RWPE1 (cell line): ENCODE measurements at regions not wholly inside any gene's neighbourhood (a gene's known extent, or its start where the extent isn't known, plus 50 kb on each side); places are given as distances from the start of the nearest gene placed in this dataset.

Source experiments
- CTCF ChIA-PET: fragments of 350-600 bp; sonication (Branson Sonifier 250); formaldehyde crosslinking; extraction: SDS; loops from one replicate; lab custom pipeline; 2021; lab: Yijun Ruan, JAX
- POLR2A ChIA-PET: fragments of 400-600 bp; formaldehyde crosslinking; extraction: SDS; loops from one replicate; lab custom pipeline; 2020; ENCODE audit warnings: antibody characterized with exemption; ENCODE audit not compliant: low non-redundant PET; lab: Yijun Ruan, JAX
- DNase-seq: peaks from one replicate; pipeline ENCODE4 v3.0.0; 2012; ENCODE audit warnings: low spot score
- H3K27ac ChIP-seq: fragments of 450-650 bp; 2 replicates; pipeline ENCODE4 v1.5.1; 2017
- TF ChIP-seq, protein P1 (sequence below): fragments of 450-650 bp; conservative IDR thresholded peaks from 2 replicates; pipeline ENCODE4 v1.5.1; 2017; ENCODE audit warnings: low read depth, mild to moderate bottlenecking

DNA sequence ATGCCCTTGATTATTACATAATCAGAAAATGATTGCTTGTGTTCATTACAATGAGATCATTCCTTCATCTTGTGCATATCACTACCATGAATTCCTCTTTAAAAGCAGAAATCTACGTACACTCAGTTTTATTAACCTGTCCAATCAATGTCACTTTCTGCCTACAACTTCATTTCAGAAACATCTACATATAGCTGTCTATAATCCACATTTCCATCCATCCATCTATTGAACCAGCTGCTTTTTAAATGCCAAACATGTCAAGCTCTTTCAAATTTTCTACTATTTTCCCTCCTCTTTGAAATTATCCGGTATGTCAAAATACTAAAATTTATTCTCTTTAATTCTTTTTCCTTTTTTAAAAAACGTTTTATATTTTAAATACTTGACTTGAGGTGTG lies 462.0 kb downstream of the GABRG1 start:
- POLR2A ChIA-PET = no interaction called here
- no peak for DNase-seq
- CTCF ChIA-PET = no interaction called here

DNA sequence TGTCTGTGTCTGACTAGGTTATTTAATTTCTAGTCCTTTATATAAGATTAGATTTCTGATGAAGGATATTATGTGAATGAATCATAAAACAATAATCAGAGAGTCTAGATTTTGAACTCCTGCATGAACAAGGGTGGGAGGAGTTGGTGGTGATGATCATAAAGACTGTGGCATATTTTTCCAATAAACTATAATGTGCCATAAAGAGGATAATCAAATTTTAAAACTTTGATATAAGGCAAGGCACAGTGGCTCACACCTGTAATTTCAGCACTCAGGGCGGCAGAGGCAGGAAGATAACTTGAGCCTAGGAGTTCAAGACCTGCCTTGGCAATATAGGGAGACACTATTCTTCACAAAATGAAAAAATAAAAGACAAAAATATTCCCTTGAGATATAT lies 473.3 kb downstream of the GABRG1 start:
- DNase-seq = no peak
- ChIA-PET POLR2A (no interaction called here), CTCF (no interaction called here)
- H3K27ac ChIP-seq = no peak overlapping the region
- TF ChIP-seq, protein P1, sequence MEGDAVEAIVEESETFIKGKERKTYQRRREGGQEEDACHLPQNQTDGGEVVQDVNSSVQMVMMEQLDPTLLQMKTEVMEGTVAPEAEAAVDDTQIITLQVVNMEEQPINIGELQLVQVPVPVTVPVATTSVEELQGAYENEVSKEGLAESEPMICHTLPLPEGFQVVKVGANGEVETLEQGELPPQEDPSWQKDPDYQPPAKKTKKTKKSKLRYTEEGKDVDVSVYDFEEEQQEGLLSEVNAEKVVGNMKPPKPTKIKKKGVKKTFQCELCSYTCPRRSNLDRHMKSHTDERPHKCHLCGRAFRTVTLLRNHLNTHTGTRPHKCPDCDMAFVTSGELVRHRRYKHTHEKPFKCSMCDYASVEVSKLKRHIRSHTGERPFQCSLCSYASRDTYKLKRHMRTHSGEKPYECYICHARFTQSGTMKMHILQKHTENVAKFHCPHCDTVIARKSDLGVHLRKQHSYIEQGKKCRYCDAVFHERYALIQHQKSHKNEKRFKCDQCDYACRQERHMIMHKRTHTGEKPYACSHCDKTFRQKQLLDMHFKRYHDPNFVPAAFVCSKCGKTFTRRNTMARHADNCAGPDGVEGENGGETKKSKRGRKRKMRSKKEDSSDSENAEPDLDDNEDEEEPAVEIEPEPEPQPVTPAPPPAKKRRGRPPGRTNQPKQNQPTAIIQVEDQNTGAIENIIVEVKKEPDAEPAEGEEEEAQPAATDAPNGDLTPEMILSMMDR = no peak

More for the DNA sequence above, 462.0 kb downstream of the GABRG1 start:
- no peak overlapping the region for H3K27ac ChIP-seq
- TF ChIP-seq, protein P1 = no peak

DNA sequence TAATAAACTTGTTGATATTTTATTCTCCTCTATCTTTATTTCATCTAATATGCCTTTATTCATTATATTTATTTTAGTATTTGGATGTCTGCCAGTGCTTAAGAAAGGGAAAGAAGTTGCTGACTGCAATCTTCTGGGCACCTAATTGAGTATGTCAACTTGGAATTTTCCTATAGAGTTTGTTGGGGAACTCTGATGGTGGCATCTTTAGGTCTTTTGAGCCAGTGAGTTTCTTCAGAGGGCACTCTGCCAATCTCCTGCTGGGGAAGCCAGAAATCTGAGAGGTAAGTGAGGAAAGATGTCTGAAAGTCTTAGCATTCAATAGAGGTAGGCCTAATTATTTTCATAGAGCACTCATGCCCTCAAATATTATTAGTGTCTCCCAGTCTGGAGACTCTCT lies 475.0 kb downstream of the GABRG1 start:
- no peak for DNase-seq
- TF ChIP-seq, protein P1 = no peak
- H3K27ac ChIP-seq = no peak overlapping the region
- ChIA-PET POLR2A (no interaction called here), CTCF (interaction anchor here (0.7 kb wide), 1 partner anchor 275 kb away, joined by 3 read pairs; no protein-coding TSS in a partner anchor)

DNA sequence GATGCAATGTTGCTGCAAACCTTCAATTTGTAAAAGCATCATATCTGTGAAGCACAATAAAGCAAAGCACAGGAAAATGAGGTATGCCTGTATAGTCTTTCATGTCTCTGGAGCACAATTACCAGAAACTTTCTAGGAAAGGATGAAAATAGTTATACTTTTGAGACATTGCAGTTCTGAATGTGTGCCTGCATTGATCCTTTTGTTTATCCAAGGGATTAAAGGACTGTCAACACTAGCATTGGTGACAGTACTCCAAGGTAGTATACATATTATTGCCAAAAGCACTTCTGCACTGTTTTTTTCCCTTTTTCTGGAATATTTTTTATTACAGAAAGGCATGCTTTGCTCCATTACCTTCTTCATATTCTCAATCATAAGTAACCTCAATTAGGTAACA lies 476.0 kb downstream of the GABRG1 start:
- CTCF ChIA-PET = no interaction called here
- POLR2A ChIA-PET = no interaction called here
- no peak for DNase-seq
- no peak overlapping the region for H3K27ac ChIP-seq
- TF ChIP-seq, protein P1 = no peak

DNA sequence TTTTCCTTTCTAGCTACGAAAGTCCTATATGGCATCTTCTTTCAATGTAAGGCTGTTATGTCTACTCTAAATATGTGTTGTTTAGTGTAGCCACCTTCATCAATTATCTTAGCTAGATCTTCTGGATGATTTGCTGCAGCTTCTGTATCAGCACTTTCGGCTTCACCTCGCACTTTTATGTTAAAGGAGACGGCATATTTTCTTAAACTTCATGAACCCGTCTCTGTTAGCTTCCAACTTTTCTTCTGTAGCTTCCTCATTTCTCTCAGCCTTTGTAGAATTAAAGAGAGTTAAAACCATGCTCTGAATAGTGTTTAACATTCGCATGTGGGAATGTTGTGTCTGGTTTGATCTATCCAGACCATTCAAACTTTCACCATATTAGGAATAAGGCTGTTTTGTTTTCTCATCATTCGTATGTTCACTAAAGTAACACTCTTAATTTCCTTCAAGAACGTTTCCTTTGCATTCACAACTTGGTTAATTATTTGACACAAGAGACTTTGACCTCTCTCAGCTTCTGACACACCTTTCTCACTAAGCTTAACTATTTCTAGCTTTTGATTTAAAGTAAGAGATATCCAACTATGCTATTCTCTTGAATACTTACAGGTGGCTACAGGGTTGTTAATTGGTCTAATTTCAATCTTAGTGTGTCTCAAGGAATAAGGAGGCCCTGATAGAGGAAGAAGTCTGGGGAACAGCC lies 476.8 kb downstream of the GABRG1 start:
- CTCF ChIA-PET = no interaction called here
- POLR2A ChIA-PET = no interaction called here
- no peak for DNase-seq
- TF ChIP-seq, protein P1 = no peak
- H3K27ac ChIP-seq = no peak overlapping the region

DNA sequence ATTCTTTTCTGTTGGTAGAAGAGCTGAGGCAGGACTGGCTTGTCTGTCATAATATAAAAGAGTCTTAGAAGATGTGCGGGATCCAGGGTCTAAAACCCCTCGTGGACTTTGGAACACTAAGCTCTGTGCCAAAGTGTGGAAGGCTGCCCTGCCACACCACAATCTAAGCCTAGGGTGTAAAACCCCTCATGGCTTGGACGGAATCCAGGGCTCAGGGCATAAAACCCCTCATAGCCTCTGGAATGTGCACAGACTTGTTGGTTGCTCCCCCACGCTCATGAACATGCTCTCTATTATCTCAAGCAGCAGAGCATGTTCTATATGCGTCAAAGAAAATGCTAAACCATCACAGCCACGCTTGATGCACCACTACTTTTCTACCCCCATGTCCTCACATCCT lies 483.6 kb downstream of the GABRG1 start:
- H3K27ac ChIP-seq = no peak overlapping the region
- ChIA-PET POLR2A (no interaction called here), CTCF (no interaction called here)
- TF ChIP-seq, protein P1 = no peak
- no peak for DNase-seq
